GM21367 (cell line): ENCODE measurements at regions not wholly inside any gene's neighbourhood (a gene's known extent, or its start where the extent isn't known, plus 50 kb on each side); places are given as distances from the start of the nearest gene placed in this dataset.

Experiments
- ATAC-seq: cut with Tn5 transposase; IDR thresholded peaks from one replicate; pipeline ENCODE4 v1.9.1; 2021; ENCODE audit not compliant: unreplicated experiment

- ATAC-seq: no peak
Measured at GRCh38 chr18:59086522-59086921, 53.2 kb upstream of the SEC11C start.

DNA sequence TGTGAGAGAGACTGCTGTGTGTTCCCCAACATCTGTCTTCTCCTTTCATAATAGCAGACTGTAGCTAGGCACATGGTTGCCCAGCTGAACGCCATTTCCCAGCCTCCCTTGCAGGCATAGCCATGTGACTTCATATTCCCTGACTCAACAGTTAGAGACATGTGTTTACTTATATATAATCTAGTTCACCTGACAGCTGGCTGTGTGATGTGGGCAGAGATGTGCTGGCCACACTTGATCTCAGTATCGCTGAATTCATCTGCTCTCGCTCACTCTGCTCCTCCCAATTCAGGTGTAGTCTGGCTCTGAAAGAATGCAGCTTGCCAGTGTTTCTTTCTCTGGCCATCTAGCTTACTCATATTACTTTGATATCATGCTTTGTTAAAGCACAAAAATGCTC lies 52.3 kb upstream of the SEC11C start:
- no peak for ATAC-seq
